Activated naive CD4-positive, alpha-beta T cell treated with anti-CD3 and anti-CD28 coated beads for 36 hours (primary cell): ENCODE measurements at regions not wholly inside any gene's neighbourhood (a gene's known extent, or its start where the extent isn't known, plus 50 kb on each side); places are given as distances from the start of the nearest gene placed in this dataset.

Experiments
- CTCF ChIA-PET: fragments of 350-600 bp; sonication (Branson Sonifier 250); formaldehyde crosslinking; loops from one replicate; lab custom pipeline; 2021; ENCODE audit warnings: antibody characterized with exemption; lab: Charles Lee
- DNase-seq: peaks from one replicate; pipeline ENCODE4 v3.0.0-alpha.2; 2020
- H3K27ac Mint-ChIP-seq: one replicate; pipeline ENCODE4 v1.8.0; 2021; ENCODE audit warnings: mild to moderate bottlenecking, mixed read lengths
- H3K27me3 Mint-ChIP-seq: one replicate; pipeline ENCODE4 v1.8.0; 2021; ENCODE audit warnings: low read depth, mixed read lengths
- H3K36me3 Mint-ChIP-seq: one replicate; pipeline ENCODE4 v1.8.0; 2021; ENCODE audit warnings: low read depth, mixed read lengths
- H3K4me1 Mint-ChIP-seq: one replicate; pipeline ENCODE4 v1.8.0; 2021; ENCODE audit warnings: low read depth, mixed read lengths
- H3K4me3 Mint-ChIP-seq: one replicate; pipeline ENCODE4 v1.8.0; 2021; ENCODE audit warnings: mild to moderate bottlenecking, moderate library complexity, mixed read lengths
- H3K9me3 Mint-ChIP-seq: one replicate; pipeline ENCODE4 v1.8.0; 2021; ENCODE audit warnings: mixed read lengths
- intact Hi-C: fragments of 100-400 bp; cut with micrococcal nuclease; formaldehyde crosslinking; loops from one replicate; pipeline ENCODE4 v1.15.1; 2023

- Mint-ChIP-seq H3K36me3 (no peaks in the 10 kb centered on the region), H3K27me3 (no peaks in the 10 kb centered on the region), H3K9me3 (no peaks in the 10 kb centered on the region), H3K4me3 (no peak overlapping the region), H3K4me1 (no peaks in the 10 kb centered on the region), H3K27ac (no peak overlapping the region)
- intact Hi-C loops, result no loop called here
- DNase-seq, result no peak
- CTCF ChIA-PET, result interaction anchor here (0.6 kb wide), 1 partner anchor 58 kb away, joined by 5 read pairs; no protein-coding TSS in a partner anchor
Measured at GRCh38 chr9:126017758-126018157, 270.6 kb downstream of the PBX3 start.

DNA sequence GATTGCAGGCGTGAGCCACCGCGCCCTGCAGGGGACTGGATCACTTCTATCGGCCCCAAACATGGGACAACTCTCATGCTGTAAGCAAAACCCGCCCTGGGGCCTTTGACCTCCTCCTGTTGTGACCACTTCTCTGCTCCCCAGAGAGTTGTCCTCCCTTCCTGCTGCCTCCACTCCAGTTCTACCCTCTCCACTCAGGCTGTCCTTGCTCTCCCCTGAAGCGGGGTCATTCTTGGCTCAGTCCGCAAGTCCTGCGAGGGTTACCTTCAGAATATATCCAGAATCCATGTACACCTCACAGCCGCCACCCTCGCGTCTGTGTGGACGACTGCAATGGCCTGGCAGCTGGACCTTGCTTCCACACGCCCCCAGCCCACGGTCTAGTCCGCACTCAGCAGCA, 273.7 kb downstream of the PBX3 start:
- H3K36me3 Mint-ChIP-seq, result no peaks in the 10 kb centered on the region

GRCh38 chr9:126023962-126024361, 276.8 kb downstream of the PBX3 start:
- Mint-ChIP-seq H3K9me3 (no peaks in the 10 kb centered on the region), H3K4me3 (no peak overlapping the region), H3K36me3 (no peaks in the 10 kb centered on the region), H3K27me3 (no peaks in the 10 kb centered on the region), H3K4me1 (no peaks in the 10 kb centered on the region), H3K27ac (no peak overlapping the region)
- no peak for DNase-seq
- intact Hi-C loops, result no loop called here
- CTCF ChIA-PET, result no interaction called here

More for the DNA sequence above, 273.7 kb downstream of the PBX3 start:
- H3K4me1 Mint-ChIP-seq, result no peaks in the 10 kb centered on the region
- H3K27me3 Mint-ChIP-seq, result no peaks in the 10 kb centered on the region
- no peaks in the 10 kb centered on the region for H3K9me3 Mint-ChIP-seq
- no peak for DNase-seq
- CTCF ChIA-PET, result interaction anchor here (0.6 kb wide), 1 partner anchor 200 kb away, joined by 6 read pairs; no protein-coding TSS in a partner anchor
- intact Hi-C loops, result no loop called here
- H3K27ac Mint-ChIP-seq, result no peak overlapping the region
- no peak overlapping the region for H3K4me3 Mint-ChIP-seq

- H3K36me3 Mint-ChIP-seq, result no peaks in the 10 kb centered on the region
- H3K27ac Mint-ChIP-seq, result no peak overlapping the region
- H3K9me3 Mint-ChIP-seq, result no peaks in the 10 kb centered on the region
- no peaks in the 10 kb centered on the region for H3K27me3 Mint-ChIP-seq
- intact Hi-C loops, result no loop called here
- CTCF ChIA-PET, result no interaction called here
- H3K4me1 Mint-ChIP-seq, result no peaks in the 10 kb centered on the region
- H3K4me3 Mint-ChIP-seq, result no peak overlapping the region
- DNase-seq, result no peak
Measured at GRCh38 chr9:126024581-126025230, 277.5 kb downstream of the PBX3 start.

DNA sequence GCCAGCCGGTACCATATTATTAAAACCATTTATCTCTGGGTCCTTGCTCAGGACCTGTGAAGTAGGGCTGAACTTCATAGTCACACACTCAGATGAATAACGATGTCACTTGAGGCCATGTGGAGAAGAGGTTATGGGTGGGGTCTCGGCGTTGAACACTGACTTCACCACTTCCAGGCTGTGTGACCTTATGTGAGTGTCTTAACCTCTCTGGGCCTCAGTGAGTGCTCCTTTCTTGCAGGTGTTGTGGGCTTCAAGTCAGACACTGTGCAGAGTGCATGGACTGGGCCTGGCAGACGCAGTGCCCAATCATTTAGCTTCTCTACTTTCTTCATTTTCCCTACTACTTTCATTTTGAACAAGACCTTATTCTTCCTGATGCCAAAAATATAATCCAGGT, 278.8 kb downstream of the PBX3 start:
- Mint-ChIP-seq H3K4me3 (no peak overlapping the region), H3K36me3 (no peaks in the 10 kb centered on the region), H3K27me3 (no peaks in the 10 kb centered on the region), H3K4me1 (no peaks in the 10 kb centered on the region), H3K27ac (no peak overlapping the region), H3K9me3 (no peaks in the 10 kb centered on the region)
- CTCF ChIA-PET, result no interaction called here
- intact Hi-C loops, result no loop called here
- DNase-seq, result no peak

- Mint-ChIP-seq H3K36me3 (no peaks in the 10 kb centered on the region), H3K9me3 (no peaks in the 10 kb centered on the region), H3K4me3 (no peak overlapping the region), H3K27me3 (no peaks in the 10 kb centered on the region), H3K4me1 (no peaks in the 10 kb centered on the region), H3K27ac (no peak overlapping the region)
- intact Hi-C loops, result no loop called here
- CTCF ChIA-PET, result no interaction called here
- no peak for DNase-seq
Measured at GRCh38 chr9:126027566-126027965, 280.4 kb downstream of the PBX3 start.

- no peak for DNase-seq
- H3K27ac Mint-ChIP-seq, result no peak overlapping the region
- no peaks in the 10 kb centered on the region for H3K36me3 Mint-ChIP-seq
- H3K4me3 Mint-ChIP-seq, result no peak overlapping the region
- CTCF ChIA-PET, result interaction anchor here (0.7 kb wide), 1 partner anchor 455 kb away, joined by 3 read pairs; no protein-coding TSS in a partner anchor
- intact Hi-C loops, result no loop called here
- peaks cover 4% of the 10 kb centered on the region for H3K27me3 Mint-ChIP-seq
- no peaks in the 10 kb centered on the region for H3K4me1 Mint-ChIP-seq
- no peaks in the 10 kb centered on the region for H3K9me3 Mint-ChIP-seq
Measured at GRCh38 chr9:126028746-126029145, 281.6 kb downstream of the PBX3 start.

GRCh38 chr9:126030716-126031115, 283.5 kb downstream of the PBX3 start:
- DNase-seq, result no peak
- Mint-ChIP-seq H3K4me1 (no peaks in the 10 kb centered on the region), H3K4me3 (no peak overlapping the region), H3K9me3 (no peaks in the 10 kb centered on the region), H3K27ac (no peak overlapping the region), H3K36me3 (no peaks in the 10 kb centered on the region), H3K27me3 (peaks cover 11% of the 10 kb centered on the region)
- CTCF ChIA-PET, result no interaction called here
- intact Hi-C loops, result no loop called here

GRCh38 chr9:126031116-126031515, 283.9 kb downstream of the PBX3 start:
- H3K9me3 Mint-ChIP-seq, result no peaks in the 10 kb centered on the region
- H3K4me1 Mint-ChIP-seq, result no peaks in the 10 kb centered on the region
- H3K27ac Mint-ChIP-seq, result no peak overlapping the region
- H3K36me3 Mint-ChIP-seq, result no peaks in the 10 kb centered on the region
- CTCF ChIA-PET, result interaction anchor here (0.6 kb wide), 1 partner anchor 312 kb away, joined by 3 read pairs; no protein-coding TSS in a partner anchor
- no peak overlapping the region for H3K4me3 Mint-ChIP-seq
- DNase-seq, result no peak
- peaks cover 11% of the 10 kb centered on the region for H3K27me3 Mint-ChIP-seq
- intact Hi-C loops, result no loop called here

DNA sequence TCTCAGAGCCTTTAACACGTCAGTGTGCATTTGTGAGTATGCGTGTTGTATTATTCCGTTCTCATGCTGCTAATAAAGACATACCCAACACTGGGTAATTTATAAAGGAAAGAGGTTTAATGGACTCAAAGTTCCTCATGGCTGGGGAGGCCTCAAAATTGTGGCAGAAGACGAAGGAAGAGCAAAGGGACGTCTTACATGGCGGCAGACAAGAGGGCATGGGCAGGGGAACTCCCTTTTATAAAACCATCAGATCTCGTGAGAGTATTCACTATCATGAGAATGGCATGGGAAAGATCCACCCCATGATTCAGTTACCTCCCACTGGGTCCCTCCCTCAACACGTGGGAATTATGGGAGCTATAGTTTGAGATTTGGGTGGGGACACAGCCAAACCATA, 285.0 kb downstream of the PBX3 start:
- CTCF ChIA-PET, result interaction anchor here (0.9 kb wide), 1 partner anchor 111 kb away, joined by 3 read pairs; no protein-coding TSS in a partner anchor
- no peak for DNase-seq
- Mint-ChIP-seq H3K27ac (no peak overlapping the region), H3K36me3 (no peaks in the 10 kb centered on the region), H3K27me3 (peaks cover 14% of the 10 kb centered on the region), H3K4me1 (no peaks in the 10 kb centered on the region), H3K9me3 (no peaks in the 10 kb centered on the region), H3K4me3 (no peak overlapping the region)
- intact Hi-C loops, result no loop called here

- no peaks in the 10 kb centered on the region for H3K4me1 Mint-ChIP-seq
- no peak overlapping the region for H3K27ac Mint-ChIP-seq
- CTCF ChIA-PET, result no interaction called here
- H3K27me3 Mint-ChIP-seq, result peaks cover 16% of the 10 kb centered on the region
- no peak overlapping the region for H3K4me3 Mint-ChIP-seq
- H3K36me3 Mint-ChIP-seq, result no peaks in the 10 kb centered on the region
- intact Hi-C loops, result no loop called here
- DNase-seq, result no peak
- H3K9me3 Mint-ChIP-seq, result no peaks in the 10 kb centered on the region
Measured at GRCh38 chr9:126033318-126033717, 286.1 kb downstream of the PBX3 start.

- H3K36me3 Mint-ChIP-seq, result no peaks in the 10 kb centered on the region
- CTCF ChIA-PET, result no interaction called here
- no peaks in the 10 kb centered on the region for H3K4me1 Mint-ChIP-seq
- H3K9me3 Mint-ChIP-seq, result no peaks in the 10 kb centered on the region
- peaks cover 16% of the 10 kb centered on the region for H3K27me3 Mint-ChIP-seq
- no peak overlapping the region for H3K4me3 Mint-ChIP-seq
- DNase-seq, result no peak
- intact Hi-C loops, result no loop called here
- no peak overlapping the region for H3K27ac Mint-ChIP-seq
Measured at GRCh38 chr9:126033956-126034355, 286.8 kb downstream of the PBX3 start.

- no peak overlapping the region for H3K4me3 Mint-ChIP-seq
- H3K9me3 Mint-ChIP-seq, result no peaks in the 10 kb centered on the region
- H3K36me3 Mint-ChIP-seq, result no peaks in the 10 kb centered on the region
- no peak for DNase-seq
- intact Hi-C loops, result no loop called here
- peaks cover 16% of the 10 kb centered on the region for H3K27me3 Mint-ChIP-seq
- H3K27ac Mint-ChIP-seq, result no peak overlapping the region
- H3K4me1 Mint-ChIP-seq, result no peaks in the 10 kb centered on the region
- CTCF ChIA-PET, result no interaction called here
Measured at GRCh38 chr9:126036881-126037291, 289.7 kb downstream of the PBX3 start.
